ENCODE measurements at regions not wholly inside any gene's neighbourhood (a gene's known extent, or its start where the extent isn't known, plus 50 kb on each side); places are given as distances from the start of the nearest gene placed in this dataset.

- in situ Hi-C loops (cut with HindIII; ENCODE audit: low pct_unique_long_range_greater_than_20kb, low sequenced_read_pairs) = no loop called here
Observed at GRCh38 chr1:80582980-80583379, 1217.8 kb upstream of the ADGRL2 start.

GRCh38 chr1:80579055-80579454, 1221.7 kb upstream of the ADGRL2 start:
- TF ChIP-seq TCF7L2 (IDR thresholded peaks at IDR 0.05; ENCODE audit: low read depth, low read length) (no peak), CTCF (IDR thresholded peaks at IDR 0.05) (no peak), SIN3A (IDR thresholded peaks at IDR 0.05; ENCODE audit: borderline replicate concordance, insufficient read depth, low read depth, low read length) (no peak), POLR2AphosphoS5 (IDR thresholded peaks at IDR 0.05; ENCODE audit: low read depth, low read length) (no peak), REST (IDR thresholded peaks at IDR 0.05; ENCODE audit: insufficient read depth in 1 of 2, low read depth in 2 of 2, low read length in 1 of 2) (no peak)
- no TSS peak for BruUV-seq (replicated peaks)
- intact Hi-C loops (cut with micrococcal nuclease; ENCODE audit: unreplicated experiment) = no loop called here

More at GRCh38 chr1:80582980-80583379, 1217.8 kb upstream of the ADGRL2 start:
- intact Hi-C loops (cut with micrococcal nuclease; ENCODE audit: unreplicated experiment) = no loop called here
- H3K9me3 ChIP-seq (ENCODE audit: control insufficient read depth, insufficient read depth, low read depth, low read length) = no peaks in the 10 kb centered on the region
- BruUV-seq (replicated peaks) = no TSS peak
- POLR2A ChIA-PET = no interaction called here
- H3K4me1 ChIP-seq (ENCODE audit: control insufficient read depth, insufficient read depth, low read length) = no peaks in the 10 kb centered on the region
- TF ChIP-seq REST (IDR thresholded peaks at IDR 0.05; ENCODE audit: insufficient read depth in 1 of 2, low read depth in 2 of 2, low read length in 1 of 2) = no peak
- no peak for TF ChIP-seq CTCF (IDR thresholded peaks at IDR 0.05)
- no peak for TF ChIP-seq TCF7L2 (IDR thresholded peaks at IDR 0.05; ENCODE audit: low read depth, low read length)
- no peak for TF ChIP-seq POLR2AphosphoS5 (IDR thresholded peaks at IDR 0.05; ENCODE audit: low read depth, low read length)
- TF ChIP-seq SIN3A (IDR thresholded peaks at IDR 0.05; ENCODE audit: borderline replicate concordance, insufficient read depth, low read depth, low read length) = no peak
- H3K27ac ChIP-seq (ENCODE audit: low read length) = no peak overlapping the region
- ATAC-seq (no peak), DNase-seq (ENCODE audit: low read depth, low spot score) (no peak)
- H3K36me3 ChIP-seq (ENCODE audit: control insufficient read depth, insufficient read depth, low read length) = no peaks in the 10 kb centered on the region
- CTCF ChIA-PET = no interaction called here
- H3K27me3 ChIP-seq (ENCODE audit: control insufficient read depth, insufficient read depth, low read length) = no peaks in the 10 kb centered on the region
- H3K4me3 ChIP-seq (ENCODE audit: low read depth in 2 of 2, low read length in 2 of 2) = no peak overlapping the region

More at GRCh38 chr1:80579055-80579454, 1221.7 kb upstream of the ADGRL2 start:
- Histone ChIP-seq H3K4me1 (ENCODE audit: control insufficient read depth, insufficient read depth, low read length) (no peaks in the 10 kb centered on the region), H3K4me3 (ENCODE audit: low read depth in 2 of 2, low read length in 2 of 2) (no peak overlapping the region), H3K36me3 (ENCODE audit: control insufficient read depth, insufficient read depth, low read length) (no peaks in the 10 kb centered on the region), H3K9me3 (ENCODE audit: control insufficient read depth, insufficient read depth, low read depth, low read length) (no peaks in the 10 kb centered on the region), H3K27me3 (ENCODE audit: control insufficient read depth, insufficient read depth, low read length) (no peaks in the 10 kb centered on the region), H3K27ac (ENCODE audit: low read length) (no peak overlapping the region)
- in situ Hi-C loops (cut with HindIII; ENCODE audit: low pct_unique_long_range_greater_than_20kb, low sequenced_read_pairs) = no loop called here
- ATAC-seq (no peak), DNase-seq (ENCODE audit: low read depth, low spot score) (no peak)
- ChIA-PET POLR2A (no interaction called here), CTCF (no interaction called here)

Measured in Panc1 (cell line).